GM21447 (cell line): ENCODE measurements at regions not wholly inside any gene's neighbourhood (a gene's known extent, or its start where the extent isn't known, plus 50 kb on each side); places are given as distances from the start of the nearest gene placed in this dataset.
"Not testable (repeated sequence)": the region's sequence is repeated elsewhere in the genome, so short reads cannot be mapped to it uniquely, and the experiment has no call there.

Experiments used
- ATAC-seq: cut with Tn5 transposase; IDR thresholded peaks from one replicate; pipeline ENCODE4 v1.9.1; 2021; ENCODE audit not compliant: unreplicated experiment

DNA sequence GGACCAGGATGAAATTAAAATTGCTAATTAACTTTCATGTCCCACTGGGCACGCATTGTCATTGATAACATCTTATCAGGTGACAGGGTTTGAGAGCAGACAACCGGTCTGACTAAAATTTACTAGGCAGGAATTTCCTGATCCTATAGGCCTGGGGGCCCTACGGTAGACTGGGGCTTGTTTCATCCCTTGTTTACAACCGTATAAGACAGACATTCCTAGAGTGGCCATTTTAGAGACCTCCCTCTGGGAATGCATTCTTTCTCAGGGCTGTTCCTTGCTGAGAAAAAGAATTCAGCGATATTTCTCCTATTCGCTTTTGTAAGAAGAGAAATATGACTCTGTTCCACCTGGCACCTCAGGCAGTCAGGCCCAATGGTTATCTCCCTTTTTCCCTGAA, 1737.8 kb upstream of the ACO1 start:
- ATAC-seq = not testable (repeated sequence)

- no peak for ATAC-seq
Measured at GRCh38 chr9:30661925-30662324, 1722.5 kb upstream of the ACO1 start.

GRCh38 chr9:30670805-30671562, 1713.5 kb upstream of the ACO1 start:
- no peak for ATAC-seq

DNA sequence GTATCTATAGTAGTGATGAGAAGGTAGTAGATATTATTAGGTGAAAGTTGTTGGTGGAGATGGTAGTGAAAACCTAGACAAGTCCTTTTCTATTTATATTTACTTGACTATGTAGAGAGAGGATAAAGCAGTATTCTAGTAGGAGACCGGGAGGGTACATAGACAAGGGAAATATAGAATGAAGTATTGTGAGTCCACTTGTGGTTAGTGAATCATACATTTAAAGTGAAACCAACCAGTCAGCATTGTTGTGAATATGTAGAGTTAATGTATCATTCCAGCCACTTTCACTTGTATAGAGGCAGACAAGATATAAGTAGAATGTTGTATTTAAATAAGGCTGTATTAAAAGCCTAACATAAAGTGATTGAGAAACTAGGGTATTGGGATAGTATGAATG, 1711.3 kb upstream of the ACO1 start:
- ATAC-seq = no peak

DNA sequence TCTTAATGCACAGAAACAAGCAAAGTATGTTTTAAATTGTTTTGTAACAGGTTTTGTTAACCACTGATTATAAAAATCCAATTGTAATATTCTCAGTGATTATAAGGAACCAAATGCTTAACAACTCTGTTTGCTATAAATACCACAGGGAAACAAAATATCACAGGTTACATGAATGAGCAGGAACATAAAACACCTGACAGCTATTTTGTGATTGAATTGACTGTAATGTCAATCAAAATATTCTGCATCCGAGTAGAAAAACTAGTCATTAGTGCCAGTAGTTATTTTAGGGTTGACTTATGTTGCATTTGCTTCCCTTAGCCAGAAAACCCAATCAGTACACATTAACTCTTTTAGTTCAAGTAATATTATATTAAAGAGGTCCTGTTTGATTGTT, 1707.8 kb upstream of the ACO1 start:
- no peak for ATAC-seq

GRCh38 chr9:30677221-30677620, 1707.2 kb upstream of the ACO1 start:
- ATAC-seq = no peak

DNA sequence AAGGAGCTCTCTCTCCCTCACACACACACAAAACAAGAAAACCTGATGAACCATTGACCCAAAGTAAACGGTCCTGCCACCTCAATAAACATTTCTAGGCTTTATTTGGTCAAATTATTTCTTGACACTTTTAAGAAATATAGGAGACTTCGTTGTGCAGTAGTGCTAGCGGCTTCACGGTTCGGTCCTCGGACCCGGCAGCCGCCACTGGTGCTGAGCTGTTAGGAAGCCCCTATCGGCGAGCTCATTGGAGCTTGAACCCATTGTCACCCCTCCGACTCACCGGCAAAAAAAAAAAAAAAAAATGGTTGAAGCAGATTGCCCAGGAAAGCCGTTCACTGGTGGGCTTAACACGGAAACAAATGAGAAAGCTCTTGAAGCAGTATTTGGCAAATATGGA, 1695.6 kb upstream of the ACO1 start:
- ATAC-seq = no peak

DNA sequence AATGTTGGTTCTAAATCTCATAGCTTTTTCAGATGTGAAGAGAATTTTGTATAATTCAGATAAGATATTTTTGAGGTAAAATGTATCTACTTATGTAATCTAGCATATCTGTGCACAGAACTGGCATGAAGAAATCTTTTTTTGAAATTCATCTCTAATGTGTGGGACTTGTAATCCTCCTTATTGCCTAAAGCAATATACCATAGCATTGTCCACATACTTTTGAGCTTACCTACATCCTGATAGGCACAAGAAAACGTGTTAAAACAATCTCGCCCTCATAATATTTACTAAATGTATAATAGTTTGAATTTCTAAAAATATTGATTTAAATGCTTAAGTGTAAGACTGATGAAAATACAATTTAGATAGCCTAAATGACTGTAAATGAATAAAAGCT, 1686.5 kb upstream of the ACO1 start:
- ATAC-seq = no peak

GRCh38 chr9:30711591-30711990, 1672.9 kb upstream of the ACO1 start:
- ATAC-seq = no peak

DNA sequence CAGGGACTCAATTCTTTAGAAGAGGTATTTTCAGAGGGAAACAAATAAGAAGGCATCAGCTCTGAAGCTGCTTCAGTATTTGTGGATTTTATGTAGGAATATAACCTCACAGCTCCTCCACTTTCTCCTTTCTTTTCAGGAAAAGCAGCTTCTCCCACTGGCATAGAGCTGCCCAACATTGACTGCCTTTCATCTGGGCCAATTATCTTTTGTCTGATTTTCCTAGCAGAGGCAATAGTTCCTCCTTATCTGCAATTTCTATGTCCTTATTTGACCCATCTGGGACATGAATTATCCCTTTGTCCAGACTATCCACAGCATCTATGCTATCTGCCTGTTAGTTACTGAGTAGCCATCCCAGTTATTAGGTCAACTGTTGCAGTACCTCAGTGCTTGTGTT, 1671.2 kb upstream of the ACO1 start:
- ATAC-seq = no peak

DNA sequence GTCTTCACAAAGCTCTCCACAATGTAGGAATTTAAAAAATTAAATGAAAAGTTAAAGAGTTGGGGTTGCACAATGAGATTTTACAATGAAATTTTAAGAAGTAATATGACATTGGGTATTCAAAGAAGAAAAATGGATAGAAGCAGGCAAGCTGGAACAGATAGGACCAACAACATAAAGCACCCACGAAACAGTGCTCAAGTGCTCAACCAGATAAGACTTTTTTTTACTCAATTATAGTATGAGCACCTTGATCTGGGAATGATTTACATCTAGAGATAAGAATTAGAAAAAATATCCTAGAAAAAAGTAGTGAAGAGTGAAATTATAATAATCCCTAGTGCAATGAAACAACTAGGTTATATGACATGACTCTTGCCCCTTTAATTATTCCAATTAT, 1670.1 kb upstream of the ACO1 start:
- no peak for ATAC-seq

DNA sequence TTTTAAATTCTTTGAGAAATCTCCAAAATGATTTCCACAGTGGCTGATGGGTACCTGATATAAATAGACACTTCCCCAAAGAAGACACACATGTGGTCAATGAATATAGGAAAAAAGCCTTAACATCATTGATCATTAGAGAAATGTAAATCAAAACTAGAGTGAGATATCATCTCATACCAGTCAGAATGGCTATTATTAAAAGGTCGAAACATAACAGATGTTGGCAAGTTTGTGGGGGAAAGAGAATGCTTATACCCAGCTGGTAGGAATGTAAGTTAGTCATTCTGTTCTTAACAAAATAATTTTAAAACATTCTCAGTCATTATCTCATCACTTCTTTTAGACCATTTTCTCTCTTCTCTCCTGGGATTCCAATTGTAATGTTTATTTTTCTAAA, 1666.0 kb upstream of the ACO1 start:
- no peak for ATAC-seq

DNA sequence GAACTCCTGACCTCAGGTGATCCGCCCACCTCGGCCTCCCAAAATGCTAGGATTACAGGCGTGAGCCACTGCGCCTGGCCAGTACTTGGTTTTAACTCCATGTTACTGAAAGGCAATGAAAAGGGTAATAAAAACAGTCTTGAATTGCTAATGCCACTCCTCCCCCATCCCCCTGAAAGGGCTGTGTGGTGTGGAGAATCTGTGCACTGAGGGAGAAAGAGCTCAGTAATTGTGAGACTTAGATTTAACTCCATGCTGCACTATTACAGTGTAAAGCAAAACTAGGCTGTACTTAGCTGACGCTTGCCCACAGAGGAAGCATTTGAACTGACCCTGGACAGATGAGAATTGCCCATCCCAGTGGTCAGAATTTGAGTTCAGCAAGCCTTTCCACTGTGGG, 1662.4 kb upstream of the ACO1 start:
- no peak for ATAC-seq

DNA sequence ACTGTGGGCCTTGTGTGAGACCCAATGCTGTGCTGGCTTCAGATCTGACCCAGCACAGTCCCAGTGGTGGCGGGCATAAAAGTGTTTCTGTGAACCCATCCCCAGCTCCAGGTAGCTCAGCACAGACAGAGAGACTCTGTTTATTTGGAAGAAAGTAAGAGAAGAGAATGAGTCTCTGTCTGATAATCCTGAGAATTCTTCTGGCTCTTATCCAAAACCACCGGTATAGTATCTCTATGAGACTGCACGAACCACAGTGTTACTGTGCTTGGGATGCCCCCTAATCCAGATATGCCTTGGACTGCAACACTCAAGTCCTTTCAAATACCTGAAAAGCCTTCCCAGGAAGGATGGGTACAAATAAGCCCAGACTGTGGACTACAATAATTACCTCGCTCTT, 1660.8 kb upstream of the ACO1 start:
- ATAC-seq = no peak

DNA sequence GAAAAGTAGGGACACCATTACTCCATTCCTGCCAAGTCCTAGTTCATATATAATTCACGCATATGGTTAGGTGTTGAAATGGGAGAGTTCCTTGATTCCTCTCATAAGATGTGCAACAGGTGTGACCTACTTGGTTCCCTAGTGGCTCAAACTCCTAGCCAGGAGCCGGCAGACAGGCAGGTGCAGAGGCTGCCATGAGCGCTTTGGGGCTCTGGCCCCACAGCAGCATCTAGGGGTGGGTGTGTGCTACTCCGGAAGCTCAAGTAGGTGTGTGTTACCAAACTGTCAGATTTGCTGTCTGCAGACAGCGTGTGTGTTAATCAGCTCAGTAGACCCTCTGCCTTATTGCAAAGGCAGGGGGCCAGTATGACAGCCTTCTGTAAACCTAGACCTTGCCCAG, 1652.4 kb upstream of the ACO1 start:
- ATAC-seq = no peak

DNA sequence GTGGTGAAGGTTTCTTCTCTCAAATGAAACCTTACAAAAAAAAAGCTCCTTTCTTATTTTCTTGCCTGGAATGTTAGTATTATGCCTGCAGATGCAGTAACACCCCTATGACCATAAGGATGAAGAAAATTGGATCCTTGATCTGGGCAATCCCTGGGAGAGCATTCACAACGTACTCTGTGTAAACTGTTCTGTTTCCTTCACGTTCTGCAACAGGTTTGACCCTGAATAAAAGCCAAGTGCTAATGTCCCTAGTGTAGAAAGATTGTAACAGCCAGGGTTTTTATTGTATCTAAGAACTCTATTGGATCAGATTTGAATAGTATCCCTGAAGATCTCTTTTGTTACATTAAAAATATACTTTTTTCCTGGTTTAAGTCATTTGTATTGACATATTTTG, 1639.6 kb upstream of the ACO1 start:
- ATAC-seq = no peak

GRCh38 chr9:30746589-30746988, 1637.9 kb upstream of the ACO1 start:
- no peak for ATAC-seq

DNA sequence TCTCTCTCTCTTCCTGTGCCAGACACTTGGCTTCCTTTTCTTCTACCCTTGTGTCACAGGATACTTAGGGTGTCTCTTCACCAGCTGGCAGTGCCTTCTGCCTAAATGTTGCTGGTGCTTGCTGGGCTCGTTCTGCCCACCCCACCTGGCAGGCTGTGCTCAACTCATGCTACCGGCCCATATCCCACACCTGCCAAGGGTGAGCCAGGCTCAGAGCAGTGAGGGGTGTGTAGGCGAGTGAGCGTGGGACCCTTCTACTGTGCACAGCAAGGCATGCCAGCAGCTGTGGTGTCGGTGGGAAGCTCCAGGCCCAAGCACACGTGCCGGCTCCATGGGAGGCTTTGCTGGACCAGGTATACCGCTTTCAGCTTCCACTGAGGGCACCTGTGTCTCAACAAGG, 1626.7 kb upstream of the ACO1 start:
- ATAC-seq = no peak

GRCh38 chr9:30758726-30759446, 1625.6 kb upstream of the ACO1 start:
- no peak for ATAC-seq

- ATAC-seq = no peak
Measured at GRCh38 chr9:30765318-30765717, 1619.1 kb upstream of the ACO1 start.

- ATAC-seq = no peak
Measured at GRCh38 chr9:30771163-30771708, 1613.2 kb upstream of the ACO1 start.

DNA sequence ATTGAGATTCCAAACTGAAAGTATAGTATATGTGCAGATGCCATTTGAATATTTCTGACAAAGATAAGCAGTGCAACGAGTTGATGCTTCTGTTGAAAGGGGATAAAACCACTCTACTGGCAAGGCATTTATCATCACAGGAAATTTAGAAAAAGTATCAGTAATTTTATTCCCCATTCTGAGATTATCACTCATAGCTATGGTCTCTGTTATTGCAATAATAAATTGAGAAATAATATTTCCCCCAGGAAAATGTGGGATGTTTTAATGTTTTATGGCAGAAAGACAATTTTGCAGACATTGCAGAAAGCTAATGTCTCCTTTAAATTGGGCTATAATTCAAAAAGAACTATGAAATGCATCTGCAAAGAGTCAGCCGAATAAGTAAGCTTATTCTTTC, 1612.7 kb upstream of the ACO1 start:
- no peak for ATAC-seq
